ENCODE measurements at regions not wholly inside any gene's neighbourhood (a gene's known extent, or its start where the extent isn't known, plus 50 kb on each side); places are given as distances from the start of the nearest gene placed in this dataset.

DNA sequence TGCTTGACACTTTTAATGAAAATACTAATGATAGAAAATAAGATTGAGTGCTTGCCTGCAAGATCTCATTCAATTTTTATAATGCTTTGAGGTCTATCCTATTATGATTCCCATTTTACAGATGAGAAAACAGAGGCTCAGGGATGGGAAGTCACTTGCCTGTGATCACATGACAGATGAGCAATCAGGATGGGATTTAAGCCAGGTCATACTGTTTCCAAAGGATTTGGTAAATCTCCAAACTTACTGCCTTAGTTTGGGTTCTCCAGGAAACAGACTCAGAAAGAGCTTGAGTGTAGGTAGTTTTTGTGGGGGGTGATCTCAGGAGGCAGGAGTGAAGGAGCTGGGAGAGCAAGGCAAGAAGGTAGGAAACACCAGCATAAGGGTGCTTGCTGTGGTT, 456.3 kb downstream of the MAFB start:
- no peak for DNase-seq (ENCODE audit: low read depth in 2 of 2)

DNA sequence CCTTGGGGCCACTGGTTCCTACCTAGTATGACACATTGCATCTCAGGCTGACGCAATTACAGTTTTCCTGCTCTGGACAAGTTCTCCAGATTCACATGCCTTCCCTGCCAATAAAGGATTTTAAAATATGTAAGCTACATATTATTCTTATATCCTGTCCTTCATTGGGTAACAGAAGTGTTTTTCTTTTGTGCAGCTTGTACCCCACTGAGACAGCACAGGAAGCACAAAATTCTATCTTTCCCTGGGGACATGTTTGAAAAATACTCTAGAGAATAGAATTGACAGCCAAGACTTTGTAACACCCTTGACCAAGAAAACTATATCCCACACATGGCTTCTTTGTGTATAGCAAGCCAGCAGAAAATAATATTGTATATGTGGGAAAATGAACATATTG, 456.8 kb downstream of the MAFB start:
- no peak for DNase-seq (ENCODE audit: low read depth in 2 of 2)

DNA sequence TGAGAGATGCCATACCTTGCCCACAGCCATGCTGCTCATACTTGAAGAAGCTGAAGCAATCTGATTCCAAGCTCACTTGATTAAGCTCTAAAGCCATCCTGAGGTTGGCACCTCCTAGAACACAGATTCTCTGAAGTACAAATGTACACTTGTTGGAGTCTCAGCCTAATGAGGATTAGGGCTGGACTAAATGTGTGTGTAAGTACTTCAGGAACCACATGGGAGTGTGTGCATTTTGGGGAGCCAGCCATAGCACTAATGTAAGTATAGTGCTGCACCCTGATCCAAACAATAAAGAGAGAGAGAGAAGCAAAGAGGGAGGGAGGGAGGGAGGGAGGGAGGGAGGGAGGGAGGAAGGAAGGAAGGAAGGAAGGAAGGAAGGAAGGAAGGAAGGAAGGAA, 458.6 kb downstream of the MAFB start:
- DNase-seq (ENCODE audit: low read depth in 2 of 2): no peak

DNA sequence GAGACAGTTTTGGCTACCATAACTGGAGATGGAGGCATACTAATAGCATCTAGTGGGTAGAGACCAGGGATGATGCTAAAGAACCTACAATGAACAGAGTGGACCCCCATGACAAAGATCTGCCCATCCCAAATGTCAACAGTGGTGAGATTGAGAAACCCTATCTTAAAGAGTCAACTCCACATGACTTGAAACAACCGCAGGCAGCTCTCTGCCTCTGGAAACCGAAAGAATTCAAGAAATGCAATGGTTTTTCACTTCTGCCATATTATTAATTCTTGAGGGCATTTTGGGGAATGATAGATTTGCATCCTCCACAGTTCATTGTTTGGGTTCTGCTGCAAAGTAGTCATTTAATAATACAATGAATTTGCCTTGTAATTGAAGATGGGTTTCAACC, 463.4 kb downstream of the MAFB start:
- DNase-seq (ENCODE audit: low read depth in 2 of 2): no peak

DNA sequence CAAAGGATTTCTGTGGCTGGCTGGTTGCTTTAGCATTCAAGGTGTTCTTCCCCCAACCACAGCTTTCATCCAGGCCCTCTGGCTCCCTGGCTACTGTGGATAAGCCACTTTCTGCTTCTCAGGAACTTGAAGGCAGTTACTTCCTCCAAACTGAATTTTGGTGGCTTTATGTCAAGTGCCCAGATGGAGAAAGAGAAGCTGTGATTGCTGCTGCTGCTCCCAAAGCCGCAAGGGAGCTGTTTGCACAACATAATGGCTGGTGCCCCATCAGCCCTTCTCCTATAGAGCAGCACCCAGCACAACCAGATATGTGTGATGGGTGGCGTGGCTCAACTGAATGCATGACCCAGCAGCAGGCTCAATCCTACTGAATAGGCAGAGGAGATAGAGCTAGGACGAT, 465.2 kb downstream of the MAFB start:
- DNase-seq (ENCODE audit: low read depth in 2 of 2): no peak

DNA sequence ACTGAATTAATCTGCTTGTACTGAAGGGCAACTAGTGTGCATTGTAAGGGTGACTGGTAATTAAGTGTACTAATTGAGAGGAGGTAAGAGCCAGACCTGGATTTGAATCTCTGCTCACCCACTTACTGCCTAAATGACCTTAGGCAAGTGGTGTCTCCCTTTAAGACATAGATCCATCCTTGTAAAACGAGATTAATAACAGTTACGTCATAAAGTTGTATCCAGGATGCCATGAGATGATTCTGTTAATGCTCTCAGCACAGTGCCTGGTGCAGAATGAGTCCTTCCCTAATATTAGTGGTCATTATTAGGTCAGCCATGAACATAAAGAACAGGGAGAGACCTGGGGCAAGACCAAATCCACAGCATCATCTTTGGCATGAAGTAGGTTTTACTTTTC, 470.1 kb downstream of the MAFB start:
- DNase-seq (ENCODE audit: low read depth in 2 of 2): no peak

DNA sequence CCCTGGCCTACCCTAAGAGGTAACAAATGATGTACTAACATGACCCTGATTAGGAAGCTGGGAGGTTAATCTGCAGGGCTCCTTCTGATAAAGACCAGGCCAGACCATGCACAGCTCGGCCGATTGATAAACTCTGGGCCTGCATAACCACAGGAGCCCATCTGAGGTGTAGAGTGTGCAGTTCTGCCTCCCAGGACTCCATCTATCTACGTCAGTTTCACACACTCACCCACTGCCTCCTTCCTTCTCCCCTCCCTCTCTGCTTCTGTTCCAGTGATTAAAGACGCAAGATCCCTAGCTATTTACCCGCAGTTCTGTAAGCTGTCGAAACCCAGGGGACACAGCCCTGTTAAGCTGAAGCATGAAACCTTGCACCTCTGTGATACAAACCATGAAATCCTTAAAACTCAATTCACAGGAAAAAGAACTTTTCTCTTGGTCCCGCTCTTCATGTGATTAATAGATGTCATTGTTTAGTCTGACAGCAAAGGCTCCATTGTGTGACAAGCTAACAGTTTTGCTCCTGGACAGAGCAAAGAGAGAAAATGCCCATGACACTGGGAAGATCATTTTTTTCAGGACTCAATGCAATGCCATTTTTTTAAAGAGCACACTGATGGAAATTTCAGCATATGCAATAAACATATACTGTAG, 470.6 kb downstream of the MAFB start:
- no peak for DNase-seq (ENCODE audit: low read depth in 2 of 2)

DNA sequence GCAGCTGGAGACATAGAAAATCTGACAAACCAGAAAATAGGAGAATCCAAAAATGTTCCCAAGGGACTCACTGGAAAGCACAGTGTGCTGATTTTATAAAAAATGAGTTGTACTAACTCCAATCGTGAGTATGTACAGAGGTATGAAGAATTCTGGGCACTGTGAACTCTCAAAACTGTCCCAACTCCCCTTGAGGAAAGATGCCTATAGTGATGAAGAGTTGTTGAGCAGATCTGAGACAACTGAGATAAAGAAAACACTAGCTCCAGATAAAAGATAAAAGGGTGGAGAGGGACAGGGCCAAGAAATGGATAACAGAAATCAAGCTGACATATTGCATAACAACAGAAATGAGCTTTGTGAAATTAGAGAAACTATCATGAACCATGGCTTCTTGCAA, 481.4 kb downstream of the MAFB start:
- no peak for DNase-seq (ENCODE audit: low read depth in 2 of 2)

DNA sequence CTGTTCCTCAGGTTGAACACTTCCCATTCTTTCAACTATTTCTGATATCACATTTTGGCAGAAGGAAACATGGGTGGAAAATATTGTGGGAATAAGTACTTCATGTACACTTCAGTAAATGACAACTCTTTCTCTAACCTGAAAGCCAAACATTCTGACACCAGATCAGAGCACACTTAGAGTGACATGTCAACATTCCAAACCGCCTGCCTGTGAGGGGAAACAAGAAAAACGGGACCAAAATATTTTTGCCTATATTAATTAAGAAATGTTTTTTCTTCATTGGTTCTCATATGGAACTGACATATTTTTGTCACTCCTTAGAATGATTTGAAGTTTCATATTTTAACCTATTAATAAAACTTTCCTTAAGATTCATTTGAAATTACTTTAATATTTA, 483.1 kb downstream of the MAFB start:
- no peak for DNase-seq (ENCODE audit: low read depth in 2 of 2)

DNA sequence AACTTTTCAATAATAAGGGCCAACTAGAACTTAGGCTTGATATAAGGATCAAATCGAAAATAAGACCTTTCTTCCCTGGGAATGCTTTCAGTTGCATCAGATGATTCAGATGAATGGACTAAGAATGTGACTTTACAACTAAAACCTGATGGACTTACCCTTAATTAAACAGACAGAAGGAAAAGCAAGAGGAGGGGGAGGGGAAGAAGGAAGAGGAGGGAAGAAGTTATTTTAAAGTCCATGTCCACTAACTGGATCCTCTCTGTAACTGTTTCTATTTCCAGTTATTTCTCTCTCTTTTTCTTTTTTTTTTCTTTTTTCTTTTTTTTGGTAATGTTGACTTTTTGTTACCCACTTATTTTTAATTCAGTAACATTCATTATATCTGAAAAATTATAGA, 486.0 kb downstream of the MAFB start:
- no peak for DNase-seq (ENCODE audit: low read depth in 2 of 2)

DNA sequence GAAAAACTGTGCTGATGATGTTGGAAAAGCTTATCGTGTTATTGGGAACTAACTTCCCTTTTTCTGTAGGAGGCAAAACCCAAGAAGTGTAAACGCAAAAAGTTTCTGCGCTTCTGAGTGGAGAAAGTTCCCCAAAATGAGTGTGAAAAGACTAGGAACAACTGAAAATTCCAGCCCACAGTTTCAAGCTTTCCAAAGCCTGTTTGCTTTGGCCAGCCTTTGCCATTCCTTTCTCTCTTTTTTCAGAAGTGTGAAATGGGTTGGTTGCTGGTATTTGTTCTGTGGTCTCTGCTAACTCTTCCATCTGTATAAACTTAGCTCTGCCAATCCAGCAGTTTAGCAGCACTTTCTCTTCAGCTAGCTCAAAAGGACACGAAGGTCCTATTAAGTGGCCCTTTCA, 491.3 kb downstream of the MAFB start:
- DNase-seq (ENCODE audit: low read depth in 2 of 2): no peak

DNA sequence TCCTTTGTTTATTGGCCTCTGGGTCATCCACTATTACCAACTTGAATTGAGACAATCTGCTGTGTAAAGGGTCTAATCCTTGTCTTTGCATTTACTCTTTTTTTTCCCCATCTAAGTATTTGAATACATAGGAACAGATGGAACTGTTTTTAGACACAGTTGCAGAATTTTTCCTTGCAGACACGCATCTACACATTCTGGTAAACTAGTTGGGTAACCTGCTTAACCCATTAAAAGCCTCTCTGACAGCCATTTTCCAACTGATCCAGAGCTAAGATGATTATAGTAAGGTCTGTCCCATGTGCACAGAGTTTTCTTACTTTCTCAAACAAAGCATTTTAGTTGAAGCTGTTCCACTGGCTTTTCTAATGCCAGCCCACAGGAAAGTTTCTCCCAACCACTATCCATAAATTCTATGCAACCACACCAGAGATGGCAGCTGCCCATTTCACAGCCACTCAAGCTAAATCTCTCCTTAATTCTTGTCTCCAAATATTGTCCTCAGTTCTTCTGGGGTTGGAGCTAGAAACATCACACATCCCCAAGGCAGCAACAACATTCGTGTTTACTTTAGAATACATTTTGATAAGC, 492.1 kb downstream of the MAFB start:
- no peak for DNase-seq (ENCODE audit: low read depth in 2 of 2)

DNA sequence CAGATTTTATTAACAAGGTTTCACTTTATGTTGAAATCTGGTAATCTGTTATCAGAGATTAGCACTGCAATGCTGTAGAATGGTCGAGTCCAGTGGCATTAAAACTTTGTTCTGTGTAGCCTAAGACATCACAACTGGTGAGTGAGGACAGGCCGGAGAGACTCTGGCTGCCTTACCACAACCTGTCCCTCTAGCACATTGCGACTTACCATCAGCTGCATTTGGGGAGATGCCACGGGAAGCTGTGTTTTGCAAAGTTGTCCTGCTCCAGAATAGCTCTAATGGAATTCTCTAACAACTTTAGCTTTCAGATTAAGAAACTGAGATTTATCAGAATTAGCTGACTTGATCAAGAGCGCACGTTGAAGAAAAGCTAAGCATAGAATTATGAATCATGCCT, 493.3 kb downstream of the MAFB start:
- DNase-seq (ENCODE audit: low read depth in 2 of 2): no peak

DNA sequence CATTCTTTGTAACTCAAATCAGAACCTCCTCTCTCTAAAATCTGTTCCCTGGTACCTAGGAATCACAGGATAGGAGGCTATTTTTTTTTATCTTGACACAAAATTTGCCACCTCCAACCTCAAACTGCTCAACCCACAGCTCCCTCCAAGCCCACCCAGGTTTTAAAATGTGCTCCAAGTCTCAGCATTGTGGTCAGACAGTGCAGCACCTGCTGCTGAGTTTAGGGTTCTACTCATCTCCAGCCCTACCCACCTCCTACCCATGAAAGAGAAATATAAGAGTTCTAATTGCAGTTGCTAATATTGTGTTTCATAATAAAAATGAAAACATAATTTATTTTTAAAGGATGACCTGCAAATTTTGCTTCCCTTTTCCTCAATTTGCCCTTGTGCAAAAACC, 496.5 kb downstream of the MAFB start:
- no peak for DNase-seq (ENCODE audit: low read depth in 2 of 2)

DNA sequence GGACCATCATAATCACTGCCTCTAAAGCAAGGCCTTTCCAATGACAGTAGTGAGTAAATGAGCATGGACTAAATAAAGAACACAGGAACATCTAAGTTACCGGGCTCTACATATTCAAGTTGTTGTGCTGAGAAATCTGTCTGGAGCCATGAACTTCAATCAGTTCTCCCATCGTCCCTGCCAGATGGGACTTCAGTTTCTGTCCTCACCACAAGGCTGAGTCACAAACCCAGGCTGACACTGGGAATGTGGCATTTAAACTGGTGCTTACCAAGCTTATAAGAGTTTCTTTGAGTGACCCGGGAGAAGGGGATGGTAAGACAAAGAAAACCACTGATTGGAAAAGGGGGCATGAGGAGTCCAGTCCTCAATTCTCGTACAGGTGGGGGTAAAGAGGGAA, 497.0 kb downstream of the MAFB start:
- no peak for DNase-seq (ENCODE audit: low read depth in 2 of 2)

DNA sequence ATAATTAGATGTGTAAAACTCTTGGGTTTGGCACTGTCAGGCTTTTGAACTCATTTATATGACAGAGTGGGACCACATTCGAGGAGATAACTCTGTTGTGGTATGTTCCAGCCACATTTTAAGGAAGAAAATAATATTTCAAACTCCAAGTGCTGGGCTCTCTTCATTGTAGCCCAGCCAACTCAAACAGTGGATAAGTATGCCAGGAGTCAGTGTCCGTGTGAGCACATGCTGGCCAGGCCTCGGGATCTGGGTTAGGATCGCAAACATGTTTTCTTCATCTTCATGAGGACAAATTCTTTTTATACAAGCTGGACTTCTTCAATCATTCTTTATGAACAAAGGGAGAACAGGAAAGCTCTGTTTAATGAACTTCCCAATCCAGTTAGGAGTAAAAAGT, 497.5 kb downstream of the MAFB start:
- DNase-seq (ENCODE audit: low read depth in 2 of 2): no peak

DNA sequence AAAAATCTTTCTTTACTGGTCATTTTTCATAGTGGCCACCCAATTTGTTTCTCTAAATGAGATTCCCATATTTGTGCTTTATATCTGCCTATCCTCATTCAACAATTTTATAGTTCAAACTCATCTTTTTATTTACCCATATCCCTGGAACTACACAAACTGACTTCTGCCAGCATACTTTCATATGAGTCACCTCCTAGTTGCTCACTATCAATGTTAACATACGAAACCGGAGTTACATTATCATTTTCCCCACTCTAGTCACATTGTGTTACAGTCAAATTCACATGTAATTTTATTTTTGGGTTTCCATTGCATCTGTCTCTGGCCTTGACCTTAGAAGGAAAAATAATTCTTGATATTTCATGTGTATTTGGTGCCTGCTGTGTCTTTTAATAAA, 499.4 kb downstream of the MAFB start:
- no peak for DNase-seq (ENCODE audit: low read depth in 2 of 2)

DNA sequence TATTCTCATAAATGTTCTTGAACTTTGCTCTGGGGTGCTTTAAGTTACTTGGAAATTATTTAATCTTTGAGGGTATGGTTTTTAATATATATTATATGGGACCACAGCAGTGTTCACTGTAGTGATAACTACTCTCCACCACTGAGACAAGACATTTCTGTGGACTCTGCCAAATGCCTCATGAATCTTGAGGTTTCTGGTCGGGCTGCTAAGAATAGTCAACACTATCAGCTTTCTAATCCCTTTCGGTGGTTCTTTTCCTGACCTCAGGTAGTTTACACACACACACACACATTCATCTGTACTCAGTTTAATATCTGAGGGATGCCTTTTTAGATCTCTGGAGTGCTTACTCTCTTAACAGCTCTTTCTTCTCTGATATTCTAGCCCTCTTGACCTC, 500.7 kb downstream of the MAFB start:
- DNase-seq (ENCODE audit: low read depth in 2 of 2): no peak

DNA sequence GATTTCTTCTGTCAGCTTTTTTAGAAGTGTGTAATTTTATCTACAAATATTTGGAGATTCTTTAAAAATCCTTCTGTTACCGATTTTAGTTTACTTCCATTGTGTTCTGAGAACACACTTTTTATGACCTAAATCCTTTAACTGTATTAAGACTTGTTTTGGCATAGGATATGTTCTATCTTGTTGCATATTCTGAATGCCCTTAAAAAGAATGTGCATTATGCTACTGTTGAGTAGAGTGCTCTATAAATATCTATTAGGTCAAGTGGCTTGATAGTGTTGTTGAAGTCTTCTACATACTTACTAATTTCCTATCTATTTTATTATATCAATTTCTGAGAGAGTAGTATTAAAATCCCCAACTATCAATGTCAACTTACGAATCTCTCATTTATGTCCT, 502.2 kb downstream of the MAFB start:
- no peak for DNase-seq (ENCODE audit: low read depth in 2 of 2)

DNA sequence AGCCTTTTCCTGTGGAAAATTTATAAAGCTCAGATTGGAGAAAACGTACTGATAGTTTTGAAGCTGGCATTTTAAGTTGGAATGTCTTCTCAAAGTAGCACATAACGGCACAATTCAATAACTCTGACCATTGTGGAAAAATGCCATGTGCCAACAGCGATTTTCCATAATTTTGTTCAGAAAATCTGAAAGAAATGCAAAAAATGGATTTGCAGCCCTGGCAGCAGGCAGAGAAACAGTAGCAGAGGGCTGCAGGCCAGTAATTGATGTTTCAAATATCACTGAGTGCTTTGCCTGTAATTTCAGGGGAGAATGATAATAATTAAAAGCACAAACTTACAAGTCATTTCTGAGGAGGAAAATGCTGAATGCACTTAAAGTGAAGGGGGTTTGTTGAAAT, 507.4 kb downstream of the MAFB start:
- no peak for DNase-seq (ENCODE audit: low read depth in 2 of 2)

DNA sequence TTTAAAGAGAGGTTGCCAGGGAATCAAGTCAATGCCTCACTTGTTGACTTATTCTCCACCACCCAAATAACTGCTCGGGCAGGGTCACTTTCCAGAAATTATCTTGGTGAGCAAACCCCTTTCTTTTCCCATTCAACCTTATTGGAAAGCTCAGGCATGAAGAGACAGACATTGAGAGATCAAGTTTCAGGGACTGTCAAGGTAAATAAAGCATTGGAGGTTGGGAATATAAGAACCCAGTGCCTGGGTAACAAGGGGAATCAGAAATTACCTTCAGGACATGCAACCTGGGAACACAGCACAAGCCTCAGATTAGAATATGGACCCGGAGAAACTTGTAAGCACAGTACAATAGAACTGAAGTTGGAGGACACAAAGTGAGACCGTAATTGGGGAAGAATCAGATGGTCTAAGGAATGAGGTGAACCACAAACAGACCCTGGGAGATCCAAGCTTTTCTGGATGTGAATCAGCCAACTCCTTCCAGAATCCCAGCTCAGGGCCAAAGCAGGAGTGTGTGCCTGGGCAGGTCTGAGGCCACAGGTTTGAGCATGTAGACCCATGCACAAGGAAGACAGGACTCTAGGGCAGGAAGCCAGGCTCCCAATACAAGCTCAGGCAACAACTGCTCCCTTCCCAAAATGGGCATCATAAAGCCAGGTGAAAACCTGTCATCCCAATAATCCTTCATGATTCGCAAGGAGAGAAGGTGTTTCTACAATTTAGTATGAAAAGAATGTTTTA, 512.8 kb downstream of the MAFB start:
- DNase-seq (ENCODE audit: low read depth in 2 of 2): no peak

DNA sequence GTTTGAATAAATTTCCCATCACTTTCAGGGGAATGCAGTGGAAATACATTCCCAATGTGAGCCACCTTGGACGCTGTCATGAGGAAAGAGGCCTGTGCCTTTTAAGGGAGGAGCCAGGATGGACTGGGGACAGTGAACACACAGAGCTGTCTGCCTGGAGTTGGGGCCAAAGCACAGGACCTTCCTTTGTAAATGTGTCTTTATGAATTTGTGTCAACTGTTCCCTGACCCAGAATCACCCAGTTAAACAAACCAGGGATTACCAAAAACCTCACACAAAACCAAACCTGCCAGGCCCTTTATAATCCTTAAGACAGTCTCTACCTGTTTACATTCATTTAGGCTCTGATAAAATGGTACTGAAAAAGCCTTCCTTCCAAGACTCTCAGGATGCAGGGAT, 513.7 kb downstream of the MAFB start:
- DNase-seq (ENCODE audit: low read depth in 2 of 2): no peak

DNA sequence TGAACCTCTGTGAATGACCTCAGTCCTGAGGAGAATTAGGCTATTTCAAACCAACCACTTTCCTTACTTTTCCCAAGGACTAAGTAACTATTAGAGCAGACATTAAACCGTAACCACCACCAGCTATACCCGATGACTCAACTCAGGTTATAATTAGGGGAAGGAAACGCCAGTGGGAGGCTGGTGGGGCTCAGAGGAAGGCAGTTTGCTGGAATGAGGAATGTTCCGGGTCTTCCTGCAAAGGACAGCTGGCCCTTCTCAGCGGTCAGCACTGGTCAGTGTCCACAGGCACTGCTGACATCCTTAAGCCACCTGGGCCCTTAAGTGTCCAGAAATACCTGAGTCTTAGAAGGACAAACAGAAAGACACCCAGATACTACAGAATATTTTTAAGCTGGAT, 515.2 kb downstream of the MAFB start:
- DNase-seq (ENCODE audit: low read depth in 2 of 2): no peak
